Testis (tissue), 2 donors: ENCODE measurements at regions not wholly inside any gene's neighbourhood (a gene's known extent, or its start where the extent isn't known, plus 50 kb on each side); places are given as distances from the start of the nearest gene placed in this dataset.

Experiments
- DNase-seq: peaks from one replicate; pipeline ENCODE4 v3.0.0-alpha.2; 2019
- H3K27ac ChIP-seq, 2 donors: fragments of 200-600 bp; sonication (generic); one replicate each; pipeline ENCODE4 v1.5.1; 2019
- H3K27me3 ChIP-seq: fragments of 200-600 bp; sonication (generic); one replicate; pipeline ENCODE4 v1.5.1; 2019
- H3K36me3 ChIP-seq: fragments of 200-600 bp; sonication (generic); one replicate; pipeline ENCODE4 v1.5.1; 2017; ENCODE audit warnings: low read depth; ENCODE audit errors: missing control alignments
- H3K4me1 ChIP-seq: fragments of 200-600 bp; sonication (generic); one replicate; pipeline ENCODE4 v1.5.1; 2019
- H3K4me3 ChIP-seq, 2 donors: fragments of 200-600 bp; sonication (generic); one replicate each; pipeline ENCODE4 v1.5.1; 2017 to 2019
- H3K9me3 ChIP-seq: fragments of 200-600 bp; sonication (generic); one replicate; pipeline ENCODE4 v1.5.1; 2017
- POLR2A ChIP-seq: fragments of 450-650 bp; IDR thresholded peaks from one replicate; pipeline ENCODE4 v1.6.1; 2017; ENCODE audit warnings: antibody characterized with exemption, mild to moderate bottlenecking, moderate library complexity
- WGBS, 2 donors: methylation state at CpG; one replicate each; pipeline ENCODE4 v1.1.5; 2018; 5-methylcytosine and 5-hydroxymethylcytosine counted together
- intact Hi-C: fragments of 100-400 bp; cut with DNase I; formaldehyde crosslinking; loops from one replicate; pipeline ENCODE4 v1.15.1; 2023; ENCODE audit warnings: low total_unique reads
- TF ChIP-seq, protein P1 (sequence below), 3 experiments: fragments of 450-650 bp in 2 of 3; fragments of 200-600 bp in 1 of 3; sonication (generic) in 1 of 3; IDR thresholded peaks; one replicate each; pipeline ENCODE4 v1.5.1; 2016 to 2019; ENCODE audit warnings: antibody characterized with exemption in 3 of 3, mild to moderate bottlenecking in 2 of 3, moderate library complexity in 1 of 3

DNA sequence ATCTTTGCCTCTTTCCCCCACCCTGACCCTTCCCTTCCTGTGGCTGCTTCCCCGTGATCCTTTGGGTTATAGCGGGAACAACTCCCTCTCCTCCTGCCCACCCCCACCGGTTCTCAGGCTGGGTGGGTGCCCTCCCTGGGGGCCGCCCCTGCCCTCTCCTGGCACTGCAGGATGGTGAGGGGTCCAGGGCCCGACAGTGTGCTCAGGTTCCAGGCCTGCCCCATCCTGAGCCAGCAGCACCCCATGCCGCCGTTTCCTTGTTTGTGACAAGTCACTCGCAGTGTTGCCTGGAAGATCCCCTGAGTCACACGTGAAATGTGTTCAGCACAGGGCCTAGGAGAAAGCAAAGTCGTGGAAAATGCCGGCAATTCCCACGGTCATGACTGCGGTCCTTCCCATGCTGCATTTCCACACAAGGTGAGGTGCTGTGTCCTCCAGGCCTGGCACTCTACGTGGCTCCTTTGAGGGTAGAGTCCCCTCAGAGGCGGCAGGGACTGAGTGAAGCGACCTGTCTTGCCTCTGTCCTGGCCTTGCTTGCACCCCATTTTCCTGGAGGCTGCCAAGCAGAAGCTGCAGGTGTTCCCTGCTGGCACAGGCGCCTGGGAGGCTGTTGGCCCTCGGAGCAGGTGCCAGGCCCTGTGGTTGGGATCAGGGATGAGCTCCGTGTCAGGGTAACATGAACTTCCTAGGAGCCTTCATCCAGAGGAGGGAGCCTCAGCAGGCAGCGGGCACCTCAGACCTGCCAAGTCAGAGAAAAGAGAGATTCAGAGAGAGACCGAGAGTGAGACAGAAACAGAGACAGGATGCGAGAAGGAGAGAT is 80.5 kb upstream of the LINC01488 start:
- Histone ChIP-seq H3K27me3 (no peaks in the 10 kb centered on the region), H3K4me1 (no peaks in the 10 kb centered on the region), H3K9me3 (no peaks in the 10 kb centered on the region), H3K36me3 (no peaks in the 10 kb centered on the region), H3K27ac (no peak overlapping the region), H3K4me3 (no peak overlapping the region)
- DNase-seq: no peak
- no peak for TF ChIP-seq POLR2A
- TF ChIP-seq, protein P1, sequence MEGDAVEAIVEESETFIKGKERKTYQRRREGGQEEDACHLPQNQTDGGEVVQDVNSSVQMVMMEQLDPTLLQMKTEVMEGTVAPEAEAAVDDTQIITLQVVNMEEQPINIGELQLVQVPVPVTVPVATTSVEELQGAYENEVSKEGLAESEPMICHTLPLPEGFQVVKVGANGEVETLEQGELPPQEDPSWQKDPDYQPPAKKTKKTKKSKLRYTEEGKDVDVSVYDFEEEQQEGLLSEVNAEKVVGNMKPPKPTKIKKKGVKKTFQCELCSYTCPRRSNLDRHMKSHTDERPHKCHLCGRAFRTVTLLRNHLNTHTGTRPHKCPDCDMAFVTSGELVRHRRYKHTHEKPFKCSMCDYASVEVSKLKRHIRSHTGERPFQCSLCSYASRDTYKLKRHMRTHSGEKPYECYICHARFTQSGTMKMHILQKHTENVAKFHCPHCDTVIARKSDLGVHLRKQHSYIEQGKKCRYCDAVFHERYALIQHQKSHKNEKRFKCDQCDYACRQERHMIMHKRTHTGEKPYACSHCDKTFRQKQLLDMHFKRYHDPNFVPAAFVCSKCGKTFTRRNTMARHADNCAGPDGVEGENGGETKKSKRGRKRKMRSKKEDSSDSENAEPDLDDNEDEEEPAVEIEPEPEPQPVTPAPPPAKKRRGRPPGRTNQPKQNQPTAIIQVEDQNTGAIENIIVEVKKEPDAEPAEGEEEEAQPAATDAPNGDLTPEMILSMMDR (IDR thresholded peaks at IDR 0.05): no peak
- WGBS, 2 donors: 88 to 96% methylated on average over 15 to 22 of the region's 22 CpGs
- intact Hi-C loops: no loop called here

DNA sequence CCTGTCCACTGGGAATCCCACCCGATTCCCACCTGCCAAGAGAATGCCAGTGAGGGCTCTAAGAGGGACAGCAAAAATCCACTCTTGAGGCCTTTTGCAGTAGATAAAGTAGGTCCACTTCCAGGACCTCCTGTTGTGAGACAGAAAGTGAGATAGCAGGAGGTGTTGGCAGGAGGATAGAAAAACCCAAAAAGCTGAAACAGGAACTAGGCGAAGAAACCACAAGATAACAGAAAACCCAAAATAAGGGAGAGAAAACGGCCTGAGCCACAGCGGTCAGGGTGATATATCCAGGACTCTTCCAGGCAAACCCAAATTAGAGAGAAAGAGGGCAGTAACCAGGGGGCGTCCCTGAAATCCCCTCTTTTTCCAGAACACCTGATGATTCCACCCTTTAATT is 79.7 kb upstream of the LINC01488 start:
- WGBS, 2 donors: 85 to 88% methylated on average over 5 of the region's 5 CpGs
- Histone ChIP-seq H3K36me3 (no peaks in the 10 kb centered on the region), H3K9me3 (no peaks in the 10 kb centered on the region), H3K27ac (no peak overlapping the region), H3K4me1 (no peaks in the 10 kb centered on the region), H3K4me3 (no peak overlapping the region), H3K27me3 (no peaks in the 10 kb centered on the region)
- no peak for TF ChIP-seq POLR2A
- TF ChIP-seq, protein P1 (IDR thresholded peaks at IDR 0.05): no peak
- no peak for DNase-seq
- intact Hi-C loops: no loop called here

DNA sequence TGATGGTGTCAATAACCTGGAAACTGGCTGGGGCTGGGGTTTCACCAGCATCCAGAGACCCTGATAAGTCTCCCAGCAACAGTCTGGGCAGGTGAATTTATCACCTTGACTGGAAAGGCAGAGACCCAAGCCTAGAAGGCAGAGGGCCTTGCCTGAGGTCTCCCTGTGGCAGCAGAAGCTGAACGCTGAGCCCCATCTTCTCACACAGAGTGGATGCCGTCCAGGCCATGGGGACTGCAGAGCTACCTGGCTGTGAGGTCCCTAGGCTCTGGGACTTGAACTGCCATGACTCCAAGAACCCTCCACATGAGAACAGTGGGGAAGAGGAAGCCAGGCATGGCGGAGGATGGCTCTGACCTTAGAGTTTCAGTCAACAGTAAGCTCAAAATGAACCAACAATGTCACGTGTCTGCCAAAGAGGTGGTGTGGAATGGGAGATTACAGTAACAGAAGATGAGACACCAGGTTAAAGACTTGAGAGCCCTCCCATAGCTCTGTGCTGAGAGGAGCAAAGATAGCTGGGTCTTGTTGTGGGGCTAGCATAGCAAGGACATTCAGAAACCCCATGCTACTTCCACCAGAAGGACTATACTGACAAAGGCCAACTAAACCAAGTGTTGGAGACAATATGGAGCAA is 79.1 kb upstream of the LINC01488 start:
- no peak for TF ChIP-seq POLR2A
- TF ChIP-seq, protein P1 (IDR thresholded peaks at IDR 0.05): no peak
- 46 to 70% methylated on average over 4 of the region's 4 CpGs for WGBS, 2 donors
- intact Hi-C loops: no loop called here
- Histone ChIP-seq H3K27ac (no peak overlapping the region), H3K4me3 (no peak overlapping the region), H3K36me3 (no peaks in the 10 kb centered on the region), H3K4me1 (no peaks in the 10 kb centered on the region), H3K27me3 (no peaks in the 10 kb centered on the region), H3K9me3 (no peaks in the 10 kb centered on the region)
- DNase-seq: no peak

DNA sequence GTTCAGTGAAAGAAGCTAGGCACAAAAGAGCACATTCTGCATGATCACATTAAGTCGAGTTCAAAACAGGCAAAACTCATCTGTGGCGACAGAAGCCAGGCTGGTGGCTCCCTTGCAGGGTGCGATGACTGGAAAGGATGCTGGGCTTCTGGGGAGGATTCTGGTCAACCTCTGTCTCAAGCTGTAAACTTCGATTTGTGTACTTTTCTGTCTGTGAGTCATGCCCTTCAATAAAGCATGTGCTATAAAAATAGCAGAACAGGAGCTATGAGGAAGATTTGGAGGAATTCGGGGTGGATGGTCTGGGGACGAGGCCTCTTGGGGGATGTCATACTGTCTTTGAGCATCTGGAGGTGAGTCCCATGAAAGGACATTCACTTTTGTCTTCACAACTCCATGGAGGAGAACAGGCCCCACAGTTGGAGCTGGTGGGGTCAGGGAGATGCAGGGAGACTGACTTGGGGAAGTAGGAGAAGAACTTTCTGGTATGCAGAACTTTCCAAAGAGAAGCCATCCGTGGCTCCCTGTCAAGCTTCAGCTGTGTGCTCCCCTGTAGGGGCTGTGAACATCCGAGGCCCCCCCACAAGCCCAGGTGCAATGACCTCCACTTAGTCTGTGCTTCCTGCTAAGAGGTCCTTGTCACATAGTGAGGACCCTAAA is 77.8 kb upstream of the LINC01488 start:
- TF ChIP-seq, protein P1 (IDR thresholded peaks at IDR 0.05): no peak
- no peak for TF ChIP-seq POLR2A
- H3K4me3 ChIP-seq: no peak overlapping the region
- intact Hi-C loops: no loop called here
- no peaks in the 10 kb centered on the region for H3K9me3 ChIP-seq
- no peak for DNase-seq
- no peaks in the 10 kb centered on the region for H3K27me3 ChIP-seq
- H3K36me3 ChIP-seq: no peaks in the 10 kb centered on the region
- no peak overlapping the region for H3K27ac ChIP-seq
- H3K4me1 ChIP-seq: no peaks in the 10 kb centered on the region
- 81 to 85% methylated on average over 8 of the region's 8 CpGs for WGBS, 2 donors
